Right atrium auricular region (tissue), 2 donors: ENCODE measurements at regions not wholly inside any gene's neighbourhood (a gene's known extent, or its start where the extent isn't known, plus 50 kb on each side); places are given as distances from the start of the nearest gene placed in this dataset.
"Not testable (repeated sequence)": the region's sequence is repeated elsewhere in the genome, so short reads cannot be mapped to it uniquely, and the experiment has no call there.

Experiments
- DNase-seq: peaks from one replicate; pipeline ENCODE4 v3.0.0-alpha.2; 2019; ENCODE audit warnings: low spot score
- H3K27ac ChIP-seq, 2 donors: fragments of 200-600 bp; sonication (generic); 1 replicate in 1 of 2; 2 replicates in 1 of 2; pipeline ENCODE4 v1.5.1; 2016 to 2019
- H3K27me3 ChIP-seq, 2 donors: fragments of 200-600 bp; sonication (generic); one replicate each; pipeline versions ENCODE4 v1.5.1 to v1.6.0; 2017 to 2019
- H3K36me3 ChIP-seq: fragments of 200-600 bp; sonication (generic); one replicate; pipeline ENCODE4 v1.5.1; 2016
- H3K4me1 ChIP-seq, 2 donors: fragments of 200-600 bp; sonication (generic); one replicate each; pipeline versions ENCODE4 v1.5.1 to v1.6.0; 2017 to 2019
- H3K4me3 ChIP-seq, 2 donors: fragments of 200-600 bp; sonication (generic); 1 replicate in 1 of 2; 2 replicates in 1 of 2; pipeline ENCODE4 v1.5.1; 2017 to 2019; ENCODE audit warnings: mild to moderate bottlenecking in 1 of 2, moderate library complexity in 1 of 2
- H3K9me3 ChIP-seq, 2 donors: fragments of 200-600 bp; sonication (generic); one replicate each; pipeline ENCODE4 v1.5.1; 2019
- TF ChIP-seq, protein P1 (sequence below), 2 donors: fragments of 200-600 bp; sonication (generic); IDR thresholded peaks; one replicate each; pipeline ENCODE4 v1.5.1; 2019; ENCODE audit warnings: antibody characterized with exemption in 2 of 2

DNA sequence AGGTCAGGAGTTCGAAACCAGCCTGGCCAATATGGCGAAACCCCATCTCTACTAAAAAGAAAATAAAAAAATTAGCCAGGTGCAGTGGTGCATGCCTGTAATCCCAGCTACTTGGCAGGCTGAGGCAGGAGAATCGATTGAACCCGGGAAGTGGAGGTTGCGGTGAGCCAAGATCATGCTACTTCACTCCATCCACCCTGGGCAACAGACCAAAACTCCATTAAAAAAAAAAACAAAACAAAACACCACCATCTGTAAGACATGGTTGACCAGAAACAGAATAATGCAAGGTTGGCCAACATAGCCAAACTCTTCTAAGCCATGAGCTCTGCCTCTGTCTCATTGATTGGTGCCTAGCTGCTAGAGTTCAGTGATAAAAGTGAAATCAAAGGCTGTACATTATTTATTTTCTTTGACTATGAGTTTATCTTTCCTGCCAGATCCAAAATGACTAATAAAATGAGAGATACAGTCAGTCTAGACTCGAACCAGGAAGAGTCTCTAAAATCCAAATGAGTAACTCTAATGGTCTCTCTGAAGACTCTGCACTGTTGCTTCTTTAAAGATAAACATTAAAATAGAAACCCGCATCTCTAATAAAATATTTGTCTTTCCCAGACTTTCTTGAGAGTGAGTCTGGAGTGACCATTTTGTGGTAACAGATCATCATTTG, 404.7 kb downstream of the DAD1 start:
- no peak for DNase-seq
- Histone ChIP-seq H3K27ac (no peak overlapping the region), H3K9me3 (no peaks in the 10 kb centered on the region), H3K27me3 (no peaks in the 10 kb centered on the region), H3K4me1 (no peaks in the 10 kb centered on the region), H3K4me3 (no peak overlapping the region), H3K36me3 (no peaks in the 10 kb centered on the region)
- TF ChIP-seq, protein P1, sequence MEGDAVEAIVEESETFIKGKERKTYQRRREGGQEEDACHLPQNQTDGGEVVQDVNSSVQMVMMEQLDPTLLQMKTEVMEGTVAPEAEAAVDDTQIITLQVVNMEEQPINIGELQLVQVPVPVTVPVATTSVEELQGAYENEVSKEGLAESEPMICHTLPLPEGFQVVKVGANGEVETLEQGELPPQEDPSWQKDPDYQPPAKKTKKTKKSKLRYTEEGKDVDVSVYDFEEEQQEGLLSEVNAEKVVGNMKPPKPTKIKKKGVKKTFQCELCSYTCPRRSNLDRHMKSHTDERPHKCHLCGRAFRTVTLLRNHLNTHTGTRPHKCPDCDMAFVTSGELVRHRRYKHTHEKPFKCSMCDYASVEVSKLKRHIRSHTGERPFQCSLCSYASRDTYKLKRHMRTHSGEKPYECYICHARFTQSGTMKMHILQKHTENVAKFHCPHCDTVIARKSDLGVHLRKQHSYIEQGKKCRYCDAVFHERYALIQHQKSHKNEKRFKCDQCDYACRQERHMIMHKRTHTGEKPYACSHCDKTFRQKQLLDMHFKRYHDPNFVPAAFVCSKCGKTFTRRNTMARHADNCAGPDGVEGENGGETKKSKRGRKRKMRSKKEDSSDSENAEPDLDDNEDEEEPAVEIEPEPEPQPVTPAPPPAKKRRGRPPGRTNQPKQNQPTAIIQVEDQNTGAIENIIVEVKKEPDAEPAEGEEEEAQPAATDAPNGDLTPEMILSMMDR (IDR thresholded peaks at IDR 0.05): no peak

DNA sequence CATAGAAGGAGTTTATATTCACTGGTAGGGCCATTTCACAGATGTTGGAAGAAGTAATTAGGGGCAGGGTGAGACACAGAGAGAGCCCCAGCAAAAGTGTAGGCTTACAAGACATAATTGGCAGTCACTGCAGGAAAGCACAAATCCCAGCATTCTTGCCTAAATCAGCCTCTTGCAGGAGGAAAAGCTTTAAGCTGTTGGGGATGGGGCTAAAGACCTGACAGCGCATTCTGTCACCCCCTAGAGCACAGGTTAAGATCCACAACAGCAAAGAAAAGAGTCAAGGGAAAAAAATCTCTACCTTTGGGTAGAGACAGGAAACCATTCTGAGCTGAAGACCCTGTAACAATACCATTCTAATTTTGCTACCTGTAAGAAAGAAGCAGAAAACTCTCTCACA, 409.0 kb downstream of the DAD1 start:
- Histone ChIP-seq H3K9me3 (no peaks in the 10 kb centered on the region), H3K27ac (no peak overlapping the region), H3K36me3 (no peaks in the 10 kb centered on the region), H3K27me3 (no peaks in the 10 kb centered on the region), H3K4me3 (no peak overlapping the region), H3K4me1 (peaks cover 0 to 6% of the 10 kb centered on the region in 2 donors)
- TF ChIP-seq, protein P1 (IDR thresholded peaks at IDR 0.05): no peak
- no peak for DNase-seq

DNA sequence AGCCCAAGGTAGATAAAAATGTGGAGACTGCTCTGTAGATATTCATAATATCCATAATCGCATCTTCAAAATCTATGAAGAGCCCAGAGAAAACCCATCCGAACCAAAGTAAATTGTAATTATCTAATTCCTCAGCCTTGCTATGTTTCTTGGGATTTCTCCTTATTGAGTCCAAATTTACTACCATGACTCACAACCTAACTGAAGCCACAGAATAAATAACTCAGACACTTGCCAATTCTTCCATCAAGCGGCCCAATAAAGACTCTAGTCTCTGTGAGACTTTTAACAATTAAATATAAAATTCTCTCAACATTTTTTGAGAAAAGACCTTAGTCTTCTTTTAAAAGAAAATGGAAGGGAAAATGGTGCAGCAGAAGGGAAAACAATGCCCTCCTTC, 409.8 kb downstream of the DAD1 start:
- DNase-seq: no peak
- H3K27ac ChIP-seq: no peak overlapping the region
- H3K4me1 ChIP-seq: peaks cover 0 to 6% of the 10 kb centered on the region in 2 donors
- no peaks in the 10 kb centered on the region for H3K9me3 ChIP-seq
- H3K4me3 ChIP-seq: no peak overlapping the region
- no peaks in the 10 kb centered on the region for H3K36me3 ChIP-seq
- H3K27me3 ChIP-seq: no peaks in the 10 kb centered on the region
- TF ChIP-seq, protein P1 (IDR thresholded peaks at IDR 0.05): no peak

DNA sequence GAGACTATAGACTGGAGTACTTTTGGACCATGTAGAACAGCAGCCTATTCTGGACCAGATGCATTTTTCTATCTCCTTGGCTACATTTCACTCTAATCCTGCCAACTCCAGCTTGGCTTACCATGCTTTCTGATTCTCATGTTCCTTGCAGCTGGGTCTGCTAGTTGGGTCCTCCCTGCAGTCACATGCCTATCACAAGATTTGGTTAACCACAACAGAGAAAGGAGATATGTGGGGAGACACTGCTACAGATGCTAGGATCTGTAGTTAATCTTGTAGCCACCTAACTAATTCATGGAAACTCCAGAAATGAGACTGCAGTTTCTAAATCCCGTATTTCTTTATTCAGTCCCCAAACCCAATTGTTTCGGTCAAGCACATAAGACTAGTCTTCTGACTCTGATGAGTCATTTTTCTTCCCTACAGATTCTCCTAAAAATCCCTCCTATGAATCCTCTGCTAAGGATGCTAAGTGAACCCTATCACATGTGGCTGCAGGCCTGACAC, 410.6 kb downstream of the DAD1 start:
- no peak for DNase-seq
- TF ChIP-seq, protein P1 (IDR thresholded peaks at IDR 0.05): no peak
- H3K27ac ChIP-seq: no peak overlapping the region

DNA sequence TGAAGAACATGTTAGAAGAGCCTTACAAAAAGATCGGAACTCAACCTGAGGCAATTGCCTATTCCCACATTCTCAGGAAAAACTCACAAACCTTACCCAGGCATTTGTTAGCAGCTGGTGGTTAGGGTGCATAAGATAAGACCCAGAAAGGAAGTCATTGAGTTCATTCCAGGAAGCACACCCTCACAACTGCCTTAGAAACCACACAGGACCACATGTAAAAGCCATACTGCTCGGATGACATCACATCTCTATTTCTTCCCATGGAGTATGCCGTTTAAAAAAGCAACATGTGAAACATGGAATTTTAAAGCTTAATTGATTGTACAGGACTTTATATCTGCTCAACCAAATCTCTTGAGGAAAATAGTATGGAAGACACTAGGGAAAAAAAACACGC, 411.2 kb downstream of the DAD1 start:
- TF ChIP-seq, protein P1 (IDR thresholded peaks at IDR 0.05): no peak
- peaks cover 0 to 6% of the 10 kb centered on the region in 2 donors for H3K4me1 ChIP-seq

More for the DNA sequence above, 410.6 kb downstream of the DAD1 start:
- Histone ChIP-seq H3K4me3 (no peak overlapping the region), H3K9me3 (no peaks in the 10 kb centered on the region), H3K27me3 (no peaks in the 10 kb centered on the region), H3K36me3 (no peaks in the 10 kb centered on the region), H3K4me1 (peaks cover 0 to 6% of the 10 kb centered on the region in 2 donors)

DNA sequence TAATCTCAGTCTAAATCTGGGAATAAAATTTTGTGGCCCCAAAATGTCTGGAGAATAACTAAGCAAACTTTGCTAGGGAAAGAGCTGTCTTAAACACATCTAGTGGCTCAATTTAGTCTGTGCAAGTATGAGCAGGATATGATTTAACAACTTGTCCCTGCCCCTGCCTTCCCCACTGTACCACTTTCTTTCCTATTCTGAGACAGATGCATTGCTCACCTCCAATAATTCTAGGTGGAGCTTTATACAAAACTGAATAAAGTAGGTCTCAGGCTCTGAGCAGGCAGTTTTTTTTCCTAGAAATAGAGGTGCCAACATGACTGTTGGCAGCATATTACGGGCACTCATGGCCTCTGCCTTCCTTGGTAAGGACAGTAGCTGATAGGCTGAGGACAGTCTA, 412.1 kb downstream of the DAD1 start:
- H3K27ac ChIP-seq: no peak overlapping the region
- H3K4me1 ChIP-seq: peaks cover 0 to 6% of the 10 kb centered on the region in 2 donors
- H3K27me3 ChIP-seq: no peaks in the 10 kb centered on the region
- TF ChIP-seq, protein P1 (IDR thresholded peaks at IDR 0.05): no peak
- no peak for DNase-seq
- H3K9me3 ChIP-seq: no peaks in the 10 kb centered on the region
- H3K4me3 ChIP-seq: no peak overlapping the region
- H3K36me3 ChIP-seq: no peaks in the 10 kb centered on the region

More for the DNA sequence above, 411.2 kb downstream of the DAD1 start:
- no peak for DNase-seq
- H3K36me3 ChIP-seq: no peaks in the 10 kb centered on the region
- no peak overlapping the region for H3K27ac ChIP-seq
- H3K27me3 ChIP-seq: no peaks in the 10 kb centered on the region
- no peaks in the 10 kb centered on the region for H3K9me3 ChIP-seq
- no peak overlapping the region for H3K4me3 ChIP-seq

DNA sequence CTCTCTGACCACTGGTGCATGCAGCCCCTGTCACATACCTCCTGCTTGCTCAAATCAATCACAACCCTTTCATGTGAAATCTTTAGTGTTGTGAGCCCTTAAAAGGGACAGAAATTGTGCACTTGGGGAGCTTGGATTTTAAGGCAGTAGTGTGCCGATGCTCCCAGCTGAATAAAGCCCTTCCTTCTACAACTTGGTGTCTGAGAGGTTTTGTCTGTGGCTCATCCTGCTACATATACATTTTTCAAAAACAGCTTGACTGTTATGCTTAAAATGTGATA, 413.8 kb downstream of the DAD1 start:
- not testable (repeated sequence) for H3K4me3 ChIP-seq, H3K9me3 ChIP-seq, H3K27me3 ChIP-seq, H3K27ac ChIP-seq, H3K4me1 ChIP-seq, H3K36me3 ChIP-seq, DNase-seq
